SK-N-SH treated with all-trans-retinoic acid at 6 μM for 48 hours (cell line): ENCODE measurements at regions not wholly inside any gene's neighbourhood (a gene's known extent, or its start where the extent isn't known, plus 50 kb on each side); places are given as distances from the start of the nearest gene placed in this dataset.

Experiments
- ATAC-seq: fragments of 200-7000 bp; cut with Tn5 transposase; 3 replicates; pipeline ENCODE4 v1.9.1; 2020; ENCODE audit warnings: mild to moderate bottlenecking, moderate library complexity
- ARNTL ChIP-seq: fragments of 450-650 bp; formaldehyde crosslinking; IDR thresholded peaks from 2 replicates; pipeline ENCODE4 v1.5.0; 2020; ENCODE audit warnings: low read depth, mild to moderate bottlenecking, moderate library complexity, borderline replicate concordance
- BACH2 ChIP-seq: fragments of 250-450 bp; sonication (Bioruptor Pico); IDR thresholded peaks from 2 replicates; pipeline ENCODE4 v1.9.0; 2021; ENCODE audit warnings: mild to moderate bottlenecking, borderline replicate concordance
- CSDC2 ChIP-seq: fragments of 250-450 bp; sonication (Bioruptor Pico); IDR thresholded peaks from 2 replicates; pipeline ENCODE4 v1.5.0; 2020; ENCODE audit warnings: mild to moderate bottlenecking, moderate library complexity
- ESRRG ChIP-seq: fragments of 250-450 bp; sonication (Bioruptor Pico); IDR thresholded peaks from 2 replicates; pipeline ENCODE4 v1.6.1; 2021; ENCODE audit warnings: mild to moderate bottlenecking
- GLIS3 ChIP-seq: fragments of 250-450 bp; sonication (Bioruptor Pico); IDR thresholded peaks from 2 replicates; pipeline ENCODE4 v1.5.0; 2020; ENCODE audit warnings: mild to moderate bottlenecking, moderate library complexity
- OSR1 ChIP-seq: fragments of 250-450 bp; sonication (Bioruptor Pico); IDR thresholded peaks from 2 replicates; pipeline ENCODE4 v1.8.0; 2022; ENCODE audit warnings: moderate library complexity, mild to moderate bottlenecking, inconsistent platforms
- PPARA ChIP-seq: fragments of 250-450 bp; sonication (Bioruptor Pico); IDR thresholded peaks from 2 replicates; pipeline ENCODE4 v1.5.0; 2020; ENCODE audit warnings: mild to moderate bottlenecking, borderline replicate concordance
- TCF4 ChIP-seq: fragments of 250-450 bp; sonication (Bioruptor Pico); IDR thresholded peaks from 2 replicates; pipeline ENCODE4 v1.8.0; 2021; ENCODE audit warnings: mild to moderate bottlenecking, moderate library complexity, borderline replicate concordance
- TOX ChIP-seq: fragments of 250-450 bp; sonication (Bioruptor Pico); IDR thresholded peaks from 2 replicates; pipeline ENCODE4 v1.8.0; 2021; ENCODE audit warnings: mild to moderate bottlenecking, moderate library complexity, borderline replicate concordance
- ZC3H10 ChIP-seq: fragments of 250-450 bp; sonication (Bioruptor Pico); IDR thresholded peaks from 2 replicates; pipeline ENCODE4 v1.5.1; 2021; ENCODE audit warnings: mild to moderate bottlenecking, moderate library complexity
- ZFP30 ChIP-seq: fragments of 450-650 bp; formaldehyde crosslinking; IDR thresholded peaks from 2 replicates; pipeline ENCODE4 v1.5.0; 2022; ENCODE audit warnings: mild to moderate bottlenecking, moderate library complexity
- ZNF565 ChIP-seq: fragments of 450-650 bp; formaldehyde crosslinking; conservative IDR thresholded peaks from 2 replicates; pipeline ENCODE4 v1.5.0; 2020; ENCODE audit warnings: low read depth, mild to moderate bottlenecking, moderate library complexity
- ZNF8 ChIP-seq: fragments of 450-650 bp; formaldehyde crosslinking; IDR thresholded peaks from 2 replicates; pipeline ENCODE4 v1.5.0; 2020; ENCODE audit warnings: mild to moderate bottlenecking, moderate library complexity
- TF ChIP-seq, protein P1 (sequence below): fragments of 250-450 bp; sonication (Bioruptor Pico); IDR thresholded peaks from 2 replicates; pipeline ENCODE4 v1.8.0; 2020; ENCODE audit warnings: mild to moderate bottlenecking, moderate library complexity, borderline replicate concordance
- TF ChIP-seq, protein P2 (sequence below): fragments of 250-450 bp; sonication (Bioruptor Pico); IDR thresholded peaks from 2 replicates; pipeline ENCODE4 v1.8.0; 2021; ENCODE audit warnings: low read depth, mild to moderate bottlenecking, moderate library complexity, borderline replicate concordance
- TF ChIP-seq, protein P3 (sequence below): fragments of 250-450 bp; sonication (Bioruptor Pico); IDR thresholded peaks from 2 replicates; pipeline ENCODE4 v1.5.1; 2021; ENCODE audit warnings: mild to moderate bottlenecking, moderate library complexity
- TF ChIP-seq, protein P4 (sequence below): fragments of 250-450 bp; sonication (Bioruptor Pico); IDR thresholded peaks from 2 replicates; pipeline ENCODE4 v1.5.1; 2020; ENCODE audit warnings: low read depth, mild to moderate bottlenecking, moderate library complexity

DNA sequence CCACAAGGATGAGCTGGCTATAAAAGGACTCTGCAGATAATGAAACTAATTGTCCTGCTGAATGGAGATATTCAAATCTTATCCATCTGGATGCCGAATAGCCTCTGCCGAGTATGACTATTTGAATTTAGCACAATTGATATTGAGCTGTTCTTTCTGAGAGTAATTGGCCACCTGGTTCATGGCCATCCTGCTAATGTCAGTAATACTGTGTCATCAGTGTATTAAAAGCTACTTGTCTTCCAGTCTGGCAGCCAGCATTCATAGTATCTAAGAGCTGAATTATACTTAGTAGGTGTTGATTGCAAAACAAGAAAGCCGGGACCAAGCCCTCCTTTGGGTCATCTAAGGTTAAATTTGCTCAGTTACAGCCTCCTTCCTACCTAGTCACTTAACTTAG is 310.7 kb upstream of the NCAM1 start:
- peak; percentile 25; the same call in 1 of the 2 replicates for TF ChIP-seq TCF4 (CRISPR knock-in tag)
- TF ChIP-seq OSR1, result no peak
- TF ChIP-seq GLIS3 (CRISPR knock-in tag), result no peak
- ATAC-seq, result no peak

DNA sequence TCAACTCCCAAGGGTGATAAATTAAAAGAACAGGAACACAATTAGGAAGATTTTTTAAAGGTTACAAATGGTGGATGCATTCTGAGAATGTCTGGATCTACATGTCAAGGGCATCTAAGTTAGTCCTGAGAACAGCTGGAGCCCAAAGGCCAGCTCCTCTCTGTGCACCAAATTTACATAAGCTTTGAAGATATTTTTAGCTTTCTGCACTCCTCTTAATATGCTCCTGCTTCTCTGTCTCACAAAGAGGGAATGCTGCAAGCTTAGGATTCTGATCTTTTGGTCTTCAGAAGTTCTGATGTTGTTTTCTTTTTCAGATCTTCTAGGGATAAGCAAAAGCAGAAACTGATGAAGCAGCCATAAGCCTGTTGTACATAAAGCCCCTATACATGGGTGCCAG is 309.8 kb upstream of the NCAM1 start:
- TF ChIP-seq ZNF565 (CRISPR knock-in tag), result no peak
- TF ChIP-seq ESRRG (CRISPR knock-in tag), result no peak
- ATAC-seq, result no peak

DNA sequence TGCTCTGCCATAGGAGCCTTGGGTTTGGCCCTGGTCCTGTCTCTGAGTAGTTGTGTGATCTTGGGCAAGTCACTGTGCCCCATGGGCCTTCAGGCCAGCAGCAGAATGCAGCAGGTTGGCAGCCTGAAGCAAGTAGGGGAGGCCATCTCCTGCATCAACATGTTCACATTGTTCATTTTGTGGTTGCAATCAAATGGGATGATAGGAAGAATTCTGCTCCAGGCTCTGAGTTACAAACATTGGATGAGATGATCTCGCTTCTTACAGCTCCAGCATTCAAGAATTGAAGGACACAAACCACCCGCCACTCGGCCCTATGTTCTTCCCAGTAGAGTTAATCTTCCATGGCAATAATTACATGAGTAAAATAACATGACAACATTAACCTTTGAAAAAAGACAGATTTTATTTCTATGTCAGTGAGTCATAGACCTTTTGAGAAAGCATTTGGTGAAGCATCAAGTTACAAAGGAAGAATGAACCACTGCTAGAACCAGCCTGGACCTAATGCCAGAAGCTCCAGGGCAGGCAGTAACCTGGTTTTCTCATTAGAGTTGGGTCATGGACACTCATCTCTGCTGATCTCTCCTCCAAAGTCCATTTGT is 308.3 kb upstream of the NCAM1 start:
- TF ChIP-seq, protein P1, sequence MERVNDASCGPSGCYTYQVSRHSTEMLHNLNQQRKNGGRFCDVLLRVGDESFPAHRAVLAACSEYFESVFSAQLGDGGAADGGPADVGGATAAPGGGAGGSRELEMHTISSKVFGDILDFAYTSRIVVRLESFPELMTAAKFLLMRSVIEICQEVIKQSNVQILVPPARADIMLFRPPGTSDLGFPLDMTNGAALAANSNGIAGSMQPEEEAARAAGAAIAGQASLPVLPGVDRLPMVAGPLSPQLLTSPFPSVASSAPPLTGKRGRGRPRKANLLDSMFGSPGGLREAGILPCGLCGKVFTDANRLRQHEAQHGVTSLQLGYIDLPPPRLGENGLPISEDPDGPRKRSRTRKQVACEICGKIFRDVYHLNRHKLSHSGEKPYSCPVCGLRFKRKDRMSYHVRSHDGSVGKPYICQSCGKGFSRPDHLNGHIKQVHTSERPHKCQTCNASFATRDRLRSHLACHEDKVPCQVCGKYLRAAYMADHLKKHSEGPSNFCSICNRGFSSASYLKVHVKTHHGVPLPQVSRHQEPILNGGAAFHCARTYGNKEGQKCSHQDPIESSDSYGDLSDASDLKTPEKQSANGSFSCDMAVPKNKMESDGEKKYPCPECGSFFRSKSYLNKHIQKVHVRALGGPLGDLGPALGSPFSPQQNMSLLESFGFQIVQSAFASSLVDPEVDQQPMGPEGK (CRISPR knock-in tag), result no peak
- TF ChIP-seq, protein P2, sequence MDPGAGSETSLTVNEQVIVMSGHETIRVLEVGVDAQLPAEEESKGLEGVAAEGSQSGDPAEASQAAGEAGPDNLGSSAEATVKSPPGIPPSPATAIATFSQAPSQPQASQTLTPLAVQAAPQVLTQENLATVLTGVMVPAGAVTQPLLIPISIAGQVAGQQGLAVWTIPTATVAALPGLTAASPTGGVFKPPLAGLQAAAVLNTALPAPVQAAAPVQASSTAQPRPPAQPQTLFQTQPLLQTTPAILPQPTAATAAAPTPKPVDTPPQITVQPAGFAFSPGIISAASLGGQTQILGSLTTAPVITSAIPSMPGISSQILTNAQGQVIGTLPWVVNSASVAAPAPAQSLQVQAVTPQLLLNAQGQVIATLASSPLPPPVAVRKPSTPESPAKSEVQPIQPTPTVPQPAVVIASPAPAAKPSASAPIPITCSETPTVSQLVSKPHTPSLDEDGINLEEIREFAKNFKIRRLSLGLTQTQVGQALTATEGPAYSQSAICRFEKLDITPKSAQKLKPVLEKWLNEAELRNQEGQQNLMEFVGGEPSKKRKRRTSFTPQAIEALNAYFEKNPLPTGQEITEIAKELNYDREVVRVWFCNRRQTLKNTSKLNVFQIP (CRISPR knock-in tag), result no peak
- no peak for TF ChIP-seq ZNF8 (CRISPR knock-in tag)
- no peak for TF ChIP-seq CSDC2 (CRISPR knock-in tag)
- peak; percentile 81 for ATAC-seq

DNA sequence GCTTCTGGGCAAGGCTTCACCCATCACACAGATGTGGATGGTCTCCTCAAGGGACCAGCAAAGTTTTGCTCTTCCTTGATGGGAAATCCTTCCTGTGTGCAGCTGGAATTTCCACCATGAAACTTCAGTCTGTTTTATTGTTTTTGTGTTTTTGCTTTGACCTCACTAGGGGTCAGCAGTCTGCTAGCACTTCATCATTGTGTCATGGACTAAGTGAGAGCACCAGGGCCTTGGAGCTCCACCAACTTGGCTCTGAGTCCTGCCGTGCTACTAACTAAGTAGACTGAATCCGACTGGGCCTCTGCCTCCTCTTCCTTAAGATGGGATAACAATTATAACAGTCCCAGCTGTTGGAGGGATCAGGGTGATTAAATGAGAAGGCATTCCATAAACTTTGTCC is 305.8 kb upstream of the NCAM1 start:
- peak; percentile 49 for ATAC-seq

DNA sequence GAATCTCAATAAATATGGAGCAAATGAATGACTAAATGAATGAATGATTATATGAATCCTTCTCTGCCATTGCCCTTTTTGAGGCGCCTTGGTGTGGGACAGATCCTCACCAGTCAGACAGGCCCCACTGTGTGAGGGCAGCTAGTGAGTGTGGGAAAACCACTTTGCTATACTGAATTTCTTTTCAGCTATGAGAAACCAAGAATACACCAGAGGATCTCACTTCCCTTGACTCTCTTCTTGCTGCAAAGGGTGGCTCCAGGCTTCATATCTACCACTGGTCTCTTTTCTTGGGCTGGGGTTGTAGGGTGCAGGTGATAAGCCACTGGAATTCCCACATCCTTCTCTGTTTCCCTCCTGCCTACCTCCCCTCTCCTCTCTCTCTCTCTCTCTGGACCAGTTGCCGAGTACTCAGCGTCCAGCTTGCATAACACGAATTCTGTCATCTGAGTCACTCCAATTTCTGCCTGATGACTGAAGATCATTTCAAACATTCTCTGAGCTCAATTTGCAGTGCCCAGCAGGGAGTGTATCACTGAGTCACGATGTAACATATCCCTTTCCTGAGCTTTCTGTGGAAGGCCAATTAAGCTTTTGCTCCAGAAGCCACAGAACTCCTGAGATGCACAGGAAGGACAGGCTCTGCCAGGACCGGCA is 304.3 kb upstream of the NCAM1 start:
- peak; percentile 61 for ATAC-seq
- TF ChIP-seq, protein P3, sequence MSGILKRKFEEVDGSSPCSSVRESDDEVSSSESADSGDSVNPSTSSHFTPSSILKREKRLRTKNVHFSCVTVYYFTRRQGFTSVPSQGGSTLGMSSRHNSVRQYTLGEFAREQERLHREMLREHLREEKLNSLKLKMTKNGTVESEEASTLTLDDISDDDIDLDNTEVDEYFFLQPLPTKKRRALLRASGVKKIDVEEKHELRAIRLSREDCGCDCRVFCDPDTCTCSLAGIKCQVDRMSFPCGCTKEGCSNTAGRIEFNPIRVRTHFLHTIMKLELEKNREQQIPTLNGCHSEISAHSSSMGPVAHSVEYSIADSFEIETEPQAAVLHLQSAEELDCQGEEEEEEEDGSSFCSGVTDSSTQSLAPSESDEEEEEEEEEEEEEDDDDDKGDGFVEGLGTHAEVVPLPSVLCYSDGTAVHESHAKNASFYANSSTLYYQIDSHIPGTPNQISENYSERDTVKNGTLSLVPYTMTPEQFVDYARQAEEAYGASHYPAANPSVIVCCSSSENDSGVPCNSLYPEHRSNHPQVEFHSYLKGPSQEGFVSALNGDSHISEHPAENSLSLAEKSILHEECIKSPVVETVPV, result no peak
- TF ChIP-seq TOX (CRISPR knock-in tag) (no peak), ZFP30 (CRISPR knock-in tag) (no peak), ZNF565 (CRISPR knock-in tag) (no peak), ESRRG (CRISPR knock-in tag) (no peak)
- TF ChIP-seq, all 23 proteins: peak for 0

More for the DNA sequence above, 305.8 kb upstream of the NCAM1 start:
- TF ChIP-seq ZNF8 (CRISPR knock-in tag) (no peak), ARNTL (no peak), TOX (CRISPR knock-in tag) (no peak), ZC3H10 (CRISPR knock-in tag) (no peak), ZFP30 (CRISPR knock-in tag) (no peak), GLIS3 (CRISPR knock-in tag) (no peak), OSR1 (no peak), ZNF565 (CRISPR knock-in tag) (no peak), PPARA (CRISPR knock-in tag) (no peak), BACH2 (CRISPR knock-in tag) (no peak)
- TF ChIP-seq, protein P4, sequence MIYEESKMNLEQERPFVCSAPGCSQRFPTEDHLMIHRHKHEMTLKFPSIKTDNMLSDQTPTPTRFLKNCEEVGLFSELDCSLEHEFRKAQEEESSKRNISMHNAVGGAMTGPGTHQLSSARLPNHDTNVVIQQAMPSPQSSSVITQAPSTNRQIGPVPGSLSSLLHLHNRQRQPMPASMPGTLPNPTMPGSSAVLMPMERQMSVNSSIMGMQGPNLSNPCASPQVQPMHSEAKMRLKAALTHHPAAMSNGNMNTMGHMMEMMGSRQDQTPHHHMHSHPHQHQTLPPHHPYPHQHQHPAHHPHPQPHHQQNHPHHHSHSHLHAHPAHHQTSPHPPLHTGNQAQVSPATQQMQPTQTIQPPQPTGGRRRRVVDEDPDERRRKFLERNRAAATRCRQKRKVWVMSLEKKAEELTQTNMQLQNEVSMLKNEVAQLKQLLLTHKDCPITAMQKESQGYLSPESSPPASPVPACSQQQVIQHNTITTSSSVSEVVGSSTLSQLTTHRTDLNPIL, result no peak
- TF ChIP-seq, protein P1 (CRISPR knock-in tag), result no peak
